AG09319 (cell line): ENCODE measurements at regions not wholly inside any gene's neighbourhood (a gene's known extent, or its start where the extent isn't known, plus 50 kb on each side); places are given as distances from the start of the nearest gene placed in this dataset.

Source experiments
- DNase-seq: peaks from one replicate; pipeline ENCODE4 v3.0.0-alpha.2; 2010; ENCODE audit warnings: low read depth; ENCODE audit errors: extremely low read depth
- TF ChIP-seq, protein P1 (sequence below): IDR thresholded peaks from 2 replicates; pipeline ENCODE4 v1.5.1; 2011; ENCODE audit warnings: low read depth, mild to moderate bottlenecking, inconsistent platforms, low read length, moderate library complexity

DNA sequence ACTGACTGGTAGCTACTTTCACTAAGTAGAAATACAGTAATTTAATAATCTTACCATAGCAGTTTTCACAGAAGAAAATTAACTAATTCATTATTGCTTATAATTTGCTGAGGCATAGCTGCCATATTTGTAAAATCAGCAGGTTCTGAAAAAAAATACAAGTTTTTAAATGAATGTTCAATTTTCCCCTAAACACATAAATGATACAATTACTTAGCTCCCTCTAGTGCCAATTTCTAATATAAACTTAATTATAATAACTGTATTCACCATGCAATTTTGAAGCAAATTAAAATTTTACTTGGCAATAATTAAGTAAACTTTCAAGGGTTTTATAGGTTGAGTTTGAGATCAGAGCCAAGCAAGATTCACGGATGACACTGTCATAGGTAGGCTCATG lies 1321.6 kb upstream of the ACVR2A start:
- TF ChIP-seq, protein P1, sequence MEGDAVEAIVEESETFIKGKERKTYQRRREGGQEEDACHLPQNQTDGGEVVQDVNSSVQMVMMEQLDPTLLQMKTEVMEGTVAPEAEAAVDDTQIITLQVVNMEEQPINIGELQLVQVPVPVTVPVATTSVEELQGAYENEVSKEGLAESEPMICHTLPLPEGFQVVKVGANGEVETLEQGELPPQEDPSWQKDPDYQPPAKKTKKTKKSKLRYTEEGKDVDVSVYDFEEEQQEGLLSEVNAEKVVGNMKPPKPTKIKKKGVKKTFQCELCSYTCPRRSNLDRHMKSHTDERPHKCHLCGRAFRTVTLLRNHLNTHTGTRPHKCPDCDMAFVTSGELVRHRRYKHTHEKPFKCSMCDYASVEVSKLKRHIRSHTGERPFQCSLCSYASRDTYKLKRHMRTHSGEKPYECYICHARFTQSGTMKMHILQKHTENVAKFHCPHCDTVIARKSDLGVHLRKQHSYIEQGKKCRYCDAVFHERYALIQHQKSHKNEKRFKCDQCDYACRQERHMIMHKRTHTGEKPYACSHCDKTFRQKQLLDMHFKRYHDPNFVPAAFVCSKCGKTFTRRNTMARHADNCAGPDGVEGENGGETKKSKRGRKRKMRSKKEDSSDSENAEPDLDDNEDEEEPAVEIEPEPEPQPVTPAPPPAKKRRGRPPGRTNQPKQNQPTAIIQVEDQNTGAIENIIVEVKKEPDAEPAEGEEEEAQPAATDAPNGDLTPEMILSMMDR = peak; percentile 9; the same call in 1 of the 2 replicates
- DNase-seq = no peak

DNA sequence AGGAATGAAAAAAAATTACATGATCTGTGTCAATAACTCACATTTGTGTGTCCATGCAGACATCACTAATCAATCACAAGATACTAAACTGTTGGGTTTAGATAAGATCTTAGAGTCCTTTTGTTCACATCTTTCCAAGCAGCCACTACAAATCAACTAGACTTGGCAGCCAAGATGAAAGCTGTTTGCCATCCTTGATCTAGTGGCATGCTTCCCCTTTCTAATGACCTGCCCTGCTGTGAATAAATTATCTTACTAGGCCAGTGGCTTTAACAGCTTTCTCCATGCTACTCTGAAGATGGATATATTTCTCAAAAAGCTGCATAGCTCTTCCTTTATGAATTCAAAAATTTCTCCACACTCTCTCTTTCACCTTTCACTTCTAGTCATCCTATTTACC lies 1338.0 kb upstream of the ACVR2A start:
- DNase-seq = no peak
- TF ChIP-seq, protein P1 = no peak

DNA sequence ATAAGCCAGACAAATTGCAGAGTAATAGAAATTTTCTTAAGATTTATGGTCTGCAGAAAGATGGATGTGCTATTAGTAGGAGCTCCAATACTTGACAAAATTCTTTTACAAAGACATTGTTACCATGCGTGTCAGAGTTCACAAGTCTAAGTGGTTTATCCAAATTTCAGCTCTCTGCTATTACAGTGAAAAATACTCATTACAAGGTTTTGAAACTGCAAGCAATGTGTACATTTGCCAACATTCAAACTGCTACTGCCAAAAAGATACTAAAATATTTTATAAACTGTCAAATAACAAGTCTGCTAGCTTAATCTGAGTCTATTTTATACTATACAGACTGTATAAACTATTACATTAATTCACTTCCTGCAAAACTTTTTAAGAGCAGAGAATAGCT lies 1341.5 kb upstream of the ACVR2A start:
- TF ChIP-seq, protein P1 = no peak

DNA sequence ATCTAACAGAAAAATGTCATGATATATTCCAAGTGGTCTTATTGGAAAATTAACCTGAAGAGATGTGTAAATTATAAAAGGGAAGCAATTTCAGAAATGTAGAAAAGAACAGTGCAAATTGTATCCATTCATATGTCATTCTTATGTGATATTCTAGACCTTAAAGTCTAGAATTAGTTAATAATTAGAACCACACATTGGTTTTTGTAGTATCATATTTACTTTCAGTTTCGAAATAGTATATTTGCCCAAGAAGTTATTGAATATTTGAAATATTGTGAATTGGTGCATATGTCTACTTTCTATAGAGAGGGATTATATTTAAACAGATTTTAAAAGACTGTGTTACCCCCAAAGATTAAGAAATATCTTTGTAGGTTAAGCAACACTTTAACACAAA lies 1348.6 kb upstream of the ACVR2A start:
- no peak for DNase-seq
- TF ChIP-seq, protein P1 = no peak

More for the DNA sequence above, 1341.5 kb upstream of the ACVR2A start:
- no peak for DNase-seq

DNA sequence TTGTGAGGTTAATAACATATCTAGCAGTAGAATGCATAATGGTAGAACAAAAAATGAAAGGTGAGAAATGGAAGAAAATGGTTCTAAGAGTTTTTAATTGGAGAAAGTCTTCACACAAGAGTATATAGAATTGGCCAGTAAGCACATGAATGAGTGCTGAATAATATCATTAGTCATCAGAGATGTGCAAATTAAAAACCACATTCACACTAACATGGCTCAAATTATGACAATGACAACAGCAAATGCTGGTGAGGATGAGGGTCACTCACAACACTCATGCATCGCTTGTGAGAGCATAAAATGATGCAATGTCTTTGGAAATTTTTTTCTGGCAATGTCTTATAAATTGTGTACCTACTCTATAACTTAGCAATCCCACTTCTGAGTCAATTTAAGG lies 1355.4 kb upstream of the ACVR2A start:
- TF ChIP-seq, protein P1 = no peak
- no peak for DNase-seq

DNA sequence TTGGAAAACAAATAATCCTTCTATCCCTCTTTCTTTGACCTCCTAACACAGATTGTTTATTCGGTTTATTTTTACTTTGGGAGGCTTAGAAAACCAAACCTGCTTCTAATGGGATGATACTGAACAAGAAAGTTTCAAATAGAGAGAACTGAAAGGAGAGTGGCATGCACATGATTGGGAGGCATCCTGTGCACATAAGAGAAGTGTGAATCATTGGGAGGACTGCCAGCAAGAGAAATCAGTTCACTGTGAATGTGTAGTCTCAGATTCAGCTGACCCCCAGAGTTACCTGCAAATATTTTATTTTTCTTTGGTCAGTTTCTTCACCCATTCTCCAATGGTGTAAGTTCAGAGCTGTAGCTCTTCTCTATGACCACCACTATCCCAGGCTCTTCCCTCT lies 1363.2 kb upstream of the ACVR2A start:
- TF ChIP-seq, protein P1 = no peak
- DNase-seq = no peak

DNA sequence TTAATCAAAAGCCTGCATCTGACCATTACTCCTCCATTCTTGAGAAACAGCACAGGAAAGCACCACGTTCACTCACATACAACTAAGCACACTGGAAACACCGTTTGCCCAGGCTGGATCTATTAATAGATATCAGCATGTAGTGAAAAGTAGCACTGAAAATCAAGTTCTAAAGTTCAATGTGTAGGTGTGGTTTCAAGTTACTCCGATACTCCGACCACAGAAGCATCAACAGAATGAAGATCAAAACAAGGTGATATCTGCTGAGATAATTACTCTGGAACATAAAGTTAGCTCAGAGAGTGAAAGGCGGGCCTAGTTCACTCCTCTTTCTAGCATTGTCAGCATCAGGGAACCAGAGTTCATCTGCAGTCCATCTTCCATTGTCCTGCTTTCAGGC lies 1367.4 kb upstream of the ACVR2A start:
- TF ChIP-seq, protein P1 = no peak
- no peak for DNase-seq

DNA sequence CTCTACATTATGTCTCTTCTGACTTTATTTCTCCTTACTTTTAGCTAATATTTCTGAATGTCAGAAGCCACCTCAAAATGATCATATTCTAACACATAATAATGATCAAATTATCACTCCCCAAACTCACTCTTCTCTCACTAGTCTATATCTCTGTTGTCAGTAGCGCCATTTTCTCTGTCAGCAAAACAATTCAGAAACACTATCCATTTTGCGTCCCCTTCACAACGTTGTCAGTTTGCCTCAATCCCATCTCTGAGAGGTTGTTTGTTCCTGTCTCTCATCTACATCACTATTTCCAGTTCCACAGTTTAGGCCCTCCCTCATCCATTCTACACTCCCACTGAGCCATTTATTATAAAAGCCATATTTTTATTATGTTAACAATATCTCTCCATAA lies 1376.3 kb upstream of the ACVR2A start:
- TF ChIP-seq, protein P1 = no peak
- no peak for DNase-seq
